Activated CD4-positive, alpha-beta T cell treated with anti-CD3 and anti-CD28 coated beads, Interleukin-2, amount 50 U/mL, for 24 hours (primary cell): ENCODE measurements at regions not wholly inside any gene's neighbourhood (a gene's known extent, or its start where the extent isn't known, plus 50 kb on each side); places are given as distances from the start of the nearest gene placed in this dataset.

Experiments
- DNase-seq, 2 donors: peaks; one replicate each; pipeline ENCODE4 v3.0.0-alpha.2; 2020; ENCODE audit warnings: low read depth in 1 of 2, low spot score in 1 of 2

GRCh38 chr1:181142096-181142958 is 53.8 kb downstream of the IER5 start:
- DNase-seq = peak; percentile 87 to 88

GRCh38 chr1:181143102-181143859 is 54.8 kb downstream of the IER5 start:
- no peak for DNase-seq

GRCh38 chr1:181144238-181144637 is 55.7 kb downstream of the IER5 start:
- DNase-seq = no peak

GRCh38 chr1:181148636-181149035 is 60.1 kb downstream of the IER5 start:
- DNase-seq = no peak

GRCh38 chr1:181149326-181150125 is 61.0 kb downstream of the IER5 start:
- peak in 1 of 2 donors; percentile 59 for DNase-seq

- DNase-seq = no peak
These were observed 61.8 kb downstream of the IER5 start for GRCh38 chr1:181150273-181150672.

GRCh38 chr1:181150842-181151241 is 62.3 kb downstream of the IER5 start:
- DNase-seq = no peak

- DNase-seq = no peak
These were observed 63.2 kb downstream of the IER5 start for GRCh38 chr1:181151378-181152326.

- DNase-seq = no peak
These were observed 64.6 kb downstream of the IER5 start for GRCh38 chr1:181152892-181153633.

- DNase-seq = no peak
These were observed 65.1 kb downstream of the IER5 start for GRCh38 chr1:181153634-181153961.

- DNase-seq = no peak
These were observed 66.8 kb downstream of the IER5 start for GRCh38 chr1:181155339-181155738.

- no peak for DNase-seq
These were observed 71.1 kb downstream of the IER5 start for GRCh38 chr1:181159451-181160140.

GRCh38 chr1:181160322-181160721 is 71.8 kb downstream of the IER5 start:
- DNase-seq = no peak

GRCh38 chr1:181160998-181161870 is 72.7 kb downstream of the IER5 start:
- no peak for DNase-seq

- no peak for DNase-seq
These were observed 75.2 kb downstream of the IER5 start for GRCh38 chr1:181163662-181164061.

- DNase-seq = peak in 1 of 2 donors; percentile 77
These were observed 78.1 kb downstream of the IER5 start for GRCh38 chr1:181166377-181167196.

GRCh38 chr1:181169281-181169865 is 80.9 kb downstream of the IER5 start:
- DNase-seq = no peak
